GM19468 (cell line): ENCODE measurements at regions not wholly inside any gene's neighbourhood (a gene's known extent, or its start where the extent isn't known, plus 50 kb on each side); places are given as distances from the start of the nearest gene placed in this dataset.
A peak's percentile ranks its signal among the peaks of the same experiment; 100 is the strongest.

Source experiments
- ATAC-seq: cut with Tn5 transposase; IDR thresholded peaks from one replicate; pipeline ENCODE4 v1.9.1; 2021; ENCODE audit warnings: mild to moderate bottlenecking, moderate library complexity, moderate number of reproducible peaks; ENCODE audit not compliant: unreplicated experiment; ENCODE audit errors: extremely low read depth

- no peak for ATAC-seq
Measured at GRCh38 chr5:135208903-135209721, 175.1 kb upstream of the PITX1 start.

GRCh38 chr5:135208555-135208902 lies 174.5 kb upstream of the PITX1 start:
- ATAC-seq: no peak

- no peak for ATAC-seq
Measured at GRCh38 chr5:135207866-135208265, 173.8 kb upstream of the PITX1 start.

GRCh38 chr5:135206862-135207261 lies 172.8 kb upstream of the PITX1 start:
- no peak for ATAC-seq

GRCh38 chr5:135205632-135206349 lies 171.8 kb upstream of the PITX1 start:
- ATAC-seq: no peak

GRCh38 chr5:135204151-135204600 lies 170.1 kb upstream of the PITX1 start:
- ATAC-seq: no peak

- ATAC-seq: no peak
Measured at GRCh38 chr5:135203593-135204036, 169.6 kb upstream of the PITX1 start.

- ATAC-seq: no peak
Measured at GRCh38 chr5:135203019-135203418, 169.0 kb upstream of the PITX1 start.

- ATAC-seq: no peak
Measured at GRCh38 chr5:135199919-135200318, 165.9 kb upstream of the PITX1 start.

- no peak for ATAC-seq
Measured at GRCh38 chr5:135196483-135196882, 162.5 kb upstream of the PITX1 start.

- ATAC-seq: no peak
Measured at GRCh38 chr5:135195270-135195608, 161.2 kb upstream of the PITX1 start.

- no peak for ATAC-seq
Measured at GRCh38 chr5:135194573-135195269, 160.7 kb upstream of the PITX1 start.

- no peak for ATAC-seq
Measured at GRCh38 chr5:135194126-135194488, 160.1 kb upstream of the PITX1 start.

- no peak for ATAC-seq
Measured at GRCh38 chr5:135193213-135194125, 159.4 kb upstream of the PITX1 start.

- ATAC-seq: no peak
Measured at GRCh38 chr5:135192351-135192750, 158.3 kb upstream of the PITX1 start.

- peak; percentile 55 for ATAC-seq
Measured at GRCh38 chr5:135191084-135191826, 157.2 kb upstream of the PITX1 start.

- ATAC-seq: no peak
Measured at GRCh38 chr5:135190416-135191083, 156.5 kb upstream of the PITX1 start.

- ATAC-seq: no peak
Measured at GRCh38 chr5:135189024-135189423, 155.0 kb upstream of the PITX1 start.
